Upper lobe of left lung (tissue), 6 donors: ENCODE measurements at regions not wholly inside any gene's neighbourhood (a gene's known extent, or its start where the extent isn't known, plus 50 kb on each side); places are given as distances from the start of the nearest gene placed in this dataset.

Experiments
- ATAC-seq, 2 donors: fragments of 200-7000 bp; cut with Tn5 transposase; one replicate each; pipeline ENCODE4 v1.9.1; 2022; ENCODE audit warnings: mild to moderate bottlenecking in 2 of 2, moderate library complexity in 2 of 2; ENCODE audit not compliant: low FRiP score in 2 of 2
- DNase-seq, 2 donors: peaks; one replicate each; pipeline ENCODE4 v3.0.0-alpha.2; 2019 to 2020
- H3K27ac ChIP-seq, 4 donors: fragments of 200-600 bp; sonication (generic); one replicate each; pipeline ENCODE4 v1.5.1; 2016 to 2019
- H3K27me3 ChIP-seq, 4 donors: fragments of 200-600 bp; sonication (generic); one replicate each; pipeline ENCODE4 v1.5.1; 2017 to 2019
- H3K36me3 ChIP-seq, 4 donors: fragments of 200-600 bp; sonication (generic); one replicate each; pipeline ENCODE4 v1.5.1; 2016 to 2019
- H3K4me1 ChIP-seq, 4 donors: fragments of 200-600 bp; sonication (generic); one replicate each; pipeline ENCODE4 v1.5.1; 2018 to 2019
- H3K4me3 ChIP-seq, 4 donors: fragments of 200-600 bp; sonication (generic); one replicate each; pipeline ENCODE4 v1.5.1; 2017 to 2019; ENCODE audit warnings: mild to moderate bottlenecking in 2 of 4, moderate library complexity in 1 of 4
- H3K9me3 ChIP-seq, 4 donors: fragments of 200-600 bp; sonication (generic); one replicate each; pipeline ENCODE4 v1.5.1; 2018 to 2019
- EP300 ChIP-seq, 4 donors: sonication (generic); formaldehyde crosslinking; IDR thresholded peaks; one replicate each; pipeline ENCODE4 v1.5.1; 2017; ENCODE audit warnings: antibody characterized with exemption in 4 of 4, control low read depth in 2 of 4
- POLR2A ChIP-seq, 4 donors: fragments of 450-650 bp; IDR thresholded peaks; one replicate each; pipeline ENCODE4 v1.5.1; 2016 to 2017; ENCODE audit warnings: antibody characterized with exemption in 4 of 4, mild to moderate bottlenecking in 2 of 4
- POLR2AphosphoS5 ChIP-seq, 2 donors: sonication (generic); formaldehyde crosslinking; IDR thresholded peaks; one replicate each; pipeline ENCODE4 v1.5.1; 2017; ENCODE audit warnings: antibody characterized with exemption in 2 of 2
- WGBS, 2 donors: methylation state at CpG; one replicate each; pipeline ENCODE4 v1.1.5; 2017 to 2018; 5-methylcytosine and 5-hydroxymethylcytosine counted together
- TF ChIP-seq, protein P1 (sequence below), 6 experiments: fragments of 450-650 bp in 4 of 6; fragments of 200-600 bp in 2 of 6; sonication (generic) in 2 of 6; IDR thresholded peaks; one replicate each; pipeline ENCODE4 v1.5.1; 2016 to 2019; ENCODE audit warnings: antibody characterized with exemption in 6 of 6
- donor health status: DM: no; HTN: no; CAD: no; lungs with moderate emphysema.
- donor health status: DM: no; HTN: yes; CAD: no; lungs with severe emphysema.

DNA sequence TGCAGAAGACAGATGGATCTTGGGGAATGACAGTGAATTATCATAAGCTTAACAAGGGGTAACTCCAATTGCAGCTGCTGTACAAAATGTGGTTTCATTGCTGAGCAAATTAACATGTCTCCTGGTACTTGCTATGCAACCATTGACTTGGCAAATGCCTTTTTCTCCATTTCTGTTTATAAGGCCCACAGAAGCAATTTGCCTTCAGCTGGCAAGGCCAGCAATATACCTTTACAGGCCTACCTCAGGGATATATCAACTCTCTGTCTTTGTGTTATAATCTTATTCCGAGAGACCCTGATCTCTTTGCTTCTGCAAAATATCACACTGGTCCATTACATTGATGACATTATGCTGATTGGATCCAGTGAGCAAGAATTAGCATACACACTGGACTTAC lies 52.7 kb upstream of the KIAA0040 start:
- no peak for ATAC-seq
- Histone ChIP-seq H3K4me3 (no peak overlapping the region), H3K27me3 (no peaks in the 10 kb centered on the region), H3K9me3 (peaks cover 0 to 14% (median 6%) of the 10 kb centered on the region in 4 donors), H3K36me3 (no peaks in the 10 kb centered on the region), H3K4me1 (no peaks in the 10 kb centered on the region), H3K27ac (no peak overlapping the region)
- 91 to 100% methylated on average over 1 of the region's 1 CpG for WGBS, 2 donors
- no peak for DNase-seq
- TF ChIP-seq EP300 (IDR thresholded peaks at IDR 0.05), result no peak
- no peak for TF ChIP-seq POLR2AphosphoS5 (IDR thresholded peaks at IDR 0.05)
- no peak for TF ChIP-seq POLR2A (IDR thresholded peaks at IDR 0.05)
- TF ChIP-seq, protein P1, sequence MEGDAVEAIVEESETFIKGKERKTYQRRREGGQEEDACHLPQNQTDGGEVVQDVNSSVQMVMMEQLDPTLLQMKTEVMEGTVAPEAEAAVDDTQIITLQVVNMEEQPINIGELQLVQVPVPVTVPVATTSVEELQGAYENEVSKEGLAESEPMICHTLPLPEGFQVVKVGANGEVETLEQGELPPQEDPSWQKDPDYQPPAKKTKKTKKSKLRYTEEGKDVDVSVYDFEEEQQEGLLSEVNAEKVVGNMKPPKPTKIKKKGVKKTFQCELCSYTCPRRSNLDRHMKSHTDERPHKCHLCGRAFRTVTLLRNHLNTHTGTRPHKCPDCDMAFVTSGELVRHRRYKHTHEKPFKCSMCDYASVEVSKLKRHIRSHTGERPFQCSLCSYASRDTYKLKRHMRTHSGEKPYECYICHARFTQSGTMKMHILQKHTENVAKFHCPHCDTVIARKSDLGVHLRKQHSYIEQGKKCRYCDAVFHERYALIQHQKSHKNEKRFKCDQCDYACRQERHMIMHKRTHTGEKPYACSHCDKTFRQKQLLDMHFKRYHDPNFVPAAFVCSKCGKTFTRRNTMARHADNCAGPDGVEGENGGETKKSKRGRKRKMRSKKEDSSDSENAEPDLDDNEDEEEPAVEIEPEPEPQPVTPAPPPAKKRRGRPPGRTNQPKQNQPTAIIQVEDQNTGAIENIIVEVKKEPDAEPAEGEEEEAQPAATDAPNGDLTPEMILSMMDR (IDR thresholded peaks at IDR 0.05), result no peak

DNA sequence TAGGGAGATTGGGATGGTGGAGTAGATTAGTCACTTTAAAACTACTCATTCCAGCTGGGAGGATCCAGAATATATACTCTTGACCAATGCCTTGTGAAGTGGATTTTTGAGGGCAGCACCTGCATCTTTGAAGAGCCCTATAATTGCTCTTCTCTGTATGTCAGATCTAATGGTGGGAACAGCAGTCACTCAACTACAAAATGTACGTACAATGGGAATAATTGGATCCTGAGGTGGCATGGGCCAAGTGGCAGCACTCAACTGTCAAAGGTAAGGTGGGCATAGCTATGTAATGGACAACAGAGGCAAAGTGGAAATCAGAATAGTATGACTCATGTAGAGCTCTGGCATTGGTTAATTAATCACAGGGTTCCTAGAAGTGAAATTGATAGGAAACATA lies 51.6 kb upstream of the KIAA0040 start:
- 95 to 100% methylated on average over 1 of the region's 1 CpG for WGBS, 2 donors
- TF ChIP-seq POLR2A (IDR thresholded peaks at IDR 0.05) (no peak), POLR2AphosphoS5 (IDR thresholded peaks at IDR 0.05) (no peak), EP300 (IDR thresholded peaks at IDR 0.05) (no peak)
- TF ChIP-seq, protein P1 (IDR thresholded peaks at IDR 0.05), result no peak
- no peak overlapping the region for H3K4me3 ChIP-seq
- DNase-seq (no peak), ATAC-seq (no peak)
- no peaks in the 10 kb centered on the region for H3K27me3 ChIP-seq
- H3K27ac ChIP-seq, result no peak overlapping the region
- H3K4me1 ChIP-seq, result no peaks in the 10 kb centered on the region
- peaks cover 0 to 14% (median 6%) of the 10 kb centered on the region in 4 donors for H3K9me3 ChIP-seq
- H3K36me3 ChIP-seq, result no peaks in the 10 kb centered on the region
